ENCODE measurements at regions not wholly inside any gene's neighbourhood (a gene's known extent, or its start where the extent isn't known, plus 50 kb on each side); places are given as distances from the start of the nearest gene placed in this dataset.

DNA sequence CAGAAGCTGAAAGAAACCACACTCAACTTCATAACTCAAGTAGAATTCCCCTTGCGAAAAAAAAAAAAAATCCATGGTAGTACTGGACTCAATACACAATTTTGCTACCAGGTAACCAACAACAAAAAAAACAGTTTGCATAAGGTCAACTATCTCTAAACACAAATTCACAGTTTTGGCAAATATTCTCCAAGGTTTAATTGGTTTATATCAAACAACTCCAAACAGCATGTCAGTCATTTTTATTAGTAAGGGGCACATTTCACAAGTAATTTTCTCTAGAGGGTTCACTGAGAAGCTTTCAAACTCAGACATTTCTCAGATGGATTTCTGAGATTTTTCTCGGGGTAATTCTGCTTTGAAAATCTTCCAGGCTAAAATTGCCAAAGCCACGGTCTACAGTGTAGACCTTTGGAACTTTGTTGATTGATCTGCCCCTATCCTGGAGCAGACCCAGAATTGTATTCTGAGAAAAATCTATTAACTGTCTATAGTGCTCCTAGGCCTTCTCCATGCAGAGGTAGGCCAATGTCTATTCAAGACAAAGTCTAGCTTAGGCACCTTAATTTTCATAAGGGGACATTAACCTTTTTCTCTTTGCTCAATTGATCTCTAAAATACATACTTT, 73.7 kb upstream of the NFKB1 start:
- TF ChIP-seq POLR2A (IDR thresholded peaks at IDR 0.05; ENCODE audit: low read depth, low read length) (no peak), POLR2AphosphoS5 (IDR thresholded peaks at IDR 0.05; ENCODE audit: low read depth, low read length) (no peak)
